ENCODE measurements at regions not wholly inside any gene's neighbourhood (a gene's known extent, or its start where the extent isn't known, plus 50 kb on each side); places are given as distances from the start of the nearest gene placed in this dataset.

- intact Hi-C loops (cut with micrococcal nuclease), result loop anchor here (1.0 kb wide), 1 partner anchor 13 kb away; a partner anchor contains a TSS
Observed at GRCh38 chr16:31700530-31701388, 172.8 kb upstream of the ZNF267 start.

- intact Hi-C loops (cut with micrococcal nuclease), result loop anchor here (1.0 kb wide), 1 partner anchor 12 kb away; a partner anchor contains a TSS
Observed at GRCh38 chr16:31701734-31702133, 171.9 kb upstream of the ZNF267 start.

GRCh38 chr16:31702796-31703195 lies 170.8 kb upstream of the ZNF267 start:
- intact Hi-C loops (cut with micrococcal nuclease), result no loop called here

- intact Hi-C loops (cut with micrococcal nuclease), result no loop called here
Observed at GRCh38 chr16:31703526-31704128, 170.0 kb upstream of the ZNF267 start.

- intact Hi-C loops (cut with micrococcal nuclease), result no loop called here
Observed at GRCh38 chr16:31704138-31704537, 169.5 kb upstream of the ZNF267 start.

GRCh38 chr16:31705371-31705770 lies 168.2 kb upstream of the ZNF267 start:
- intact Hi-C loops (cut with micrococcal nuclease), result no loop called here

GRCh38 chr16:31706318-31706717 lies 167.3 kb upstream of the ZNF267 start:
- intact Hi-C loops (cut with micrococcal nuclease), result no loop called here

GRCh38 chr16:31706925-31707324 lies 166.7 kb upstream of the ZNF267 start:
- intact Hi-C loops (cut with micrococcal nuclease), result no loop called here

- intact Hi-C loops (cut with micrococcal nuclease), result no loop called here
Observed at GRCh38 chr16:31707743-31708335, 165.8 kb upstream of the ZNF267 start.

GRCh38 chr16:31708348-31708747 lies 165.3 kb upstream of the ZNF267 start:
- intact Hi-C loops (cut with micrococcal nuclease), result no loop called here

- intact Hi-C loops (cut with micrococcal nuclease), result no loop called here
Observed at GRCh38 chr16:31709181-31709580, 164.4 kb upstream of the ZNF267 start.

GRCh38 chr16:31710134-31710533 lies 163.5 kb upstream of the ZNF267 start:
- intact Hi-C loops (cut with micrococcal nuclease), result loop anchor here (5.0 kb wide), 3 partner anchors 233 to 638 kb away; partner anchors contain the start of genes ZNF646 and ZNF668

GRCh38 chr16:31710880-31711279 lies 162.7 kb upstream of the ZNF267 start:
- intact Hi-C loops (cut with micrococcal nuclease), result loop anchor here (5.0 kb wide), 3 partner anchors 234 to 639 kb away; partner anchors contain the start of genes ZNF646 and ZNF668

- intact Hi-C loops (cut with micrococcal nuclease), result loop anchor here (5.0 kb wide), 3 partner anchors 234 to 639 kb away; partner anchors contain the start of genes ZNF646 and ZNF668
Observed at GRCh38 chr16:31711344-31711845, 162.2 kb upstream of the ZNF267 start.

GRCh38 chr16:31712064-31712540 lies 161.5 kb upstream of the ZNF267 start:
- intact Hi-C loops (cut with micrococcal nuclease), result loop anchor here (5.0 kb wide), 3 partner anchors 235 to 640 kb away; partner anchors contain the start of genes ZNF646 and ZNF668

- intact Hi-C loops (cut with micrococcal nuclease), result loop anchor here (1.0 to 5.0 kb wide), 8 partner anchors 12 to 641 kb away; partner anchors contain the start of genes ARMC5, RUSF1, ZNF646 and ZNF668
Observed at GRCh38 chr16:31713071-31713944, 160.3 kb upstream of the ZNF267 start.

GRCh38 chr16:31713945-31714902 lies 159.4 kb upstream of the ZNF267 start:
- intact Hi-C loops (cut with micrococcal nuclease), result loop anchor here (1.0 to 5.0 kb wide), 8 partner anchors 13 to 642 kb away; partner anchors contain the start of genes ARMC5, RUSF1, ZNF646 and ZNF668

GRCh38 chr16:31714903-31715504 lies 158.6 kb upstream of the ZNF267 start:
- intact Hi-C loops (cut with micrococcal nuclease), result loop anchor here (5.0 kb wide), 3 partner anchors 238 to 643 kb away; partner anchors contain the start of genes ZNF646 and ZNF668

- intact Hi-C loops (cut with micrococcal nuclease), result no loop called here
Observed at GRCh38 chr16:31715915-31716314, 157.7 kb upstream of the ZNF267 start.
